Activated T-helper 1 cell treated with anti-CD3 and anti-CD28 coated beads, Interleukin-12 subunit alpha, Interleukin-12 subunit beta, Interleukin-2, Interleukin-4 antibody, amounts not matched to agents 30 ng/mL and 10 ng/mL and 1 ng/mL, durations not matched to agents 14 hours and 24 hours and 36 hours (primary cell): ENCODE measurements at regions not wholly inside any gene's neighbourhood (a gene's known extent, or its start where the extent isn't known, plus 50 kb on each side); places are given as distances from the start of the nearest gene placed in this dataset.
"Not testable (repeated sequence)": the region's sequence is repeated elsewhere in the genome, so short reads cannot be mapped to it uniquely, and the experiment has no call there.

Experiments
- DNase-seq: peaks from one replicate; pipeline ENCODE4 v3.0.0; 2021; ENCODE audit warnings: low spot score
- H3K27ac Mint-ChIP-seq: one replicate; pipeline ENCODE4 v1.8.0; 2021; ENCODE audit warnings: mild to moderate bottlenecking, mixed read lengths
- H3K27me3 Mint-ChIP-seq: one replicate; pipeline ENCODE4 v1.8.0; 2022; ENCODE audit warnings: mild to moderate bottlenecking, moderate library complexity, mixed read lengths; ENCODE audit not compliant: insufficient read depth
- H3K36me3 Mint-ChIP-seq: one replicate; pipeline ENCODE4 v1.8.0; 2021; ENCODE audit warnings: low read depth, mixed read lengths
- H3K4me1 Mint-ChIP-seq: one replicate; pipeline ENCODE4 v1.8.0; 2021; ENCODE audit warnings: low read depth, mixed read lengths
- H3K4me3 Mint-ChIP-seq: one replicate; pipeline ENCODE4 v1.8.0; 2021; ENCODE audit warnings: mild to moderate bottlenecking, moderate library complexity, mixed read lengths
- H3K9me3 Mint-ChIP-seq: one replicate; pipeline ENCODE4 v1.8.0; 2021; ENCODE audit warnings: mixed read lengths
- intact Hi-C: fragments of 100-400 bp; cut with micrococcal nuclease; formaldehyde crosslinking; loops from one replicate; pipeline ENCODE4 v1.15.1; 2024

DNA sequence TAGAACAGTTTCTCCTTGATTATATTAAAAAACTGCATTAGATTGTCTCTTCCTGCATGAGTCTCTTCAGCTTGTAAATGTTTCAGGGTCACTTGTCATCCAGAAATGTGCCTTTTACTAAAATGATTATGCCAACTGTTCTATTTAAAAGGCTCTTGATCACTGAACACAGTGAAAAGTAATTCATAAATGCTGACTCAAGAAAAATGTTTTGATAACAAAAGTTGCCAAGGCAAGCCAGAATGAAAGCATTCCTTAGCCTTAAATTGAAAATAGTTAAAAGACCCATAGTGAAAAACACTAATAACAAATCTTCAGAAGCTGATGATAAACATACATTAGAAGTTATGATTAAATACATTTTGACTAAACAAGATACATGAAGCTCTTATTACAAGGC, 356.0 kb upstream of the KIF2B start:
- H3K27me3 Mint-ChIP-seq: no peaks in the 10 kb centered on the region
- H3K27ac Mint-ChIP-seq: no peak overlapping the region
- intact Hi-C loops: no loop called here
- peaks cover 4% of the 10 kb centered on the region for H3K9me3 Mint-ChIP-seq
- H3K4me1 Mint-ChIP-seq: no peaks in the 10 kb centered on the region
- DNase-seq: no peak
- no peak overlapping the region for H3K4me3 Mint-ChIP-seq
- H3K36me3 Mint-ChIP-seq: no peaks in the 10 kb centered on the region

DNA sequence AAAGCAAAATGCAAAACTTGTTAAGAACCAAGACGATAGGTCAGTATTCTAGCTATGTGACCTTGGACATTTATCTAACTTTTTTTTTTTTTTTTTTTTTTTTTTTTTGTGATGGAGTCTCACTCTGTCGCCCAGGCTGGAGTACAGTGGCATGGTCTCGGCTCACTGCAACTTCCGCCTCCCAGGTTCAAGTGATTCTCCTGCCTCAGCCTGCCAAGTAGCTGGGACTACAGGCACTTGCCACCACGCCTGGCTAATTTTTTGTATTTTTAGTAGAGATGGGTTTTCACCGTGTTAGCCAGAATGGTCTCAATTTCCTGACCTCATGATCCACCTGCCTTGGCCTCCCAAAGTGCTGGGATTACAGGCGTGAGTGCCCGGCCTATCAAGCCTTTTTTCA, 358.3 kb upstream of the KIF2B start:
- H3K4me3 Mint-ChIP-seq, H3K36me3 Mint-ChIP-seq, DNase-seq, H3K4me1 Mint-ChIP-seq, H3K27me3 Mint-ChIP-seq, H3K27ac Mint-ChIP-seq, intact Hi-C loops: not testable (repeated sequence)
- H3K9me3 Mint-ChIP-seq: peaks cover 12% of the 10 kb centered on the region

DNA sequence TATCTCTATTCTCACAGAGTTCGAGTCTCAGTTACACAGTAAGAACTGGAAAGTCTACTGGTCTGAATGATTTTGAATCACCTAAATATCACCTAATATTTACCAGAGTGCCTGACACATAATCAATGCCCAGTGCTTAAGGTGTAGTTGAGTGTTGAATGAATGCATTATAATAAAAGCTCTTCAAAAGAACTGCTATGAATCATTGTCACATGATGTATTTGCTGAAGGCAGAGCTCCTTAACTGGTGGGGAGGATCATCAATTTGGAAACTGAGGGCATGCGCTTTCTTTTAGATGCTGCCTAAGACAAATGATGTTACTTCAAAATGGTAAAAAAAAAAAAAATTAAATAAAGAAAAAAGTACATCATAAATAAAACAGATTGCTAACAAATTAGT, 359.4 kb upstream of the KIF2B start:
- H3K4me1 Mint-ChIP-seq: no peaks in the 10 kb centered on the region
- H3K36me3 Mint-ChIP-seq: no peaks in the 10 kb centered on the region
- intact Hi-C loops: no loop called here
- no peaks in the 10 kb centered on the region for H3K27me3 Mint-ChIP-seq
- H3K27ac Mint-ChIP-seq: no peak overlapping the region
- H3K4me3 Mint-ChIP-seq: no peak overlapping the region
- DNase-seq: no peak
- peaks cover 21% of the 10 kb centered on the region for H3K9me3 Mint-ChIP-seq

DNA sequence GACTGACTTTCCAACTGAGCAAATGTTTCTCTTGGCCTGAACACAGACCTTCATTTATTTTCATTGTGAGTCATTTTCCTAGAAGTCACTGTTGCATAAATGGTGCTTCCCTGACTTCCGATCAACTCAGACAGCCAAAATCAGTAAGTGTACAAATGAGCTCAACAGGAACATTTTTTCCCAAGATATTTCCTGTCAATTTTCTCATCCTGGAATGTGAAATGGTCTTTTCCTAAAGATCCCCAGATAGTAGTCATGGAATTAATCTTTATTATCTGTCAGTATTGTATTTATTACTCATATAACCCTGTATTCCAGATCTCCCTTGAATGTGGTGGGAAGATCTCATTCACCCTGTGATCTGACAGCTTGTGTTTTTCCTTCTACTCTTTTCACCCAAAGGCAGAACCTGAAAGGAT, 360.3 kb upstream of the KIF2B start:
- H3K4me3 Mint-ChIP-seq: no peak overlapping the region
- H3K9me3 Mint-ChIP-seq: peaks cover 23% of the 10 kb centered on the region
- no peaks in the 10 kb centered on the region for H3K36me3 Mint-ChIP-seq
- intact Hi-C loops: no loop called here
- no peaks in the 10 kb centered on the region for H3K4me1 Mint-ChIP-seq
- no peaks in the 10 kb centered on the region for H3K27me3 Mint-ChIP-seq
- DNase-seq: no peak
- no peak overlapping the region for H3K27ac Mint-ChIP-seq

DNA sequence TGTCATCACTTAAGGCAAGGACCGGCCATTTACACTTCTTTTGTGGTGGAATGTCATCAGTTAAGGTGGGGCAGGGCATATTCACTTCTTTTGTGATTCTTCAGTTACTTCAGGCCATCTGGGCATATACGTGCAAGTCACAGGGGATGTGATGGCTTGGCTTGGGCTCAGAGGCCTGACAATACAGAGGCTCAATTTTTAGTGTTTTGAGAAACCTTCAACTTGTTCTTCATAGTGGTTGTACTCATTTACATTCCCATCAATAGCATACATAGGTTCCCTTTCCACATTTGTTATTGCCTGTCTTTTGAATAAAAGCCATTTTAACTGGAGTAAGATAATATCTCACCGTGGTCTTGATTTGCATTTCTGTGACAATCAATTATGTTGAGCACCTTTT, 366.8 kb upstream of the KIF2B start:
- H3K27me3 Mint-ChIP-seq, DNase-seq, intact Hi-C loops, H3K4me1 Mint-ChIP-seq, H3K4me3 Mint-ChIP-seq, H3K36me3 Mint-ChIP-seq, H3K27ac Mint-ChIP-seq: not testable (repeated sequence)
- peaks cover 28% of the 10 kb centered on the region for H3K9me3 Mint-ChIP-seq

DNA sequence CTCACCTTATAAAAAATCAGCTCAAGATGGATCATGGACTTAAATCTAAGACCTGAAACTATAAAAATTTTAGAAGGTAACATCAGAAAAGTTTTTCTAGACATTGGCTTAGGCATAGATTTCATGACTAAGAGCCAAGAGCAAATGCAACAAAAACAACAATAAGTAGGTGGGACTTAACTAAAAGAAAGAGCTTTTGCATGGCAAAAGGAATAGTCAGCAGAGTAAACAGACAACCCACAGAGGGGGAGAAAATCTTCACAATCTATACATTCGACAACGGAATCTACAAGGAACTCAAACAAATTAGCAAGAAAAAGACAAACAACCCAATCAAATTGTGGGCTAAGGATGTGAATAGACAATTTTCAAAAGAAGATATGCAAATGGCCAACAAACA, 368.4 kb upstream of the KIF2B start:
- H3K4me3 Mint-ChIP-seq: no peak overlapping the region
- DNase-seq: no peak
- no peaks in the 10 kb centered on the region for H3K36me3 Mint-ChIP-seq
- no peak overlapping the region for H3K27ac Mint-ChIP-seq
- H3K4me1 Mint-ChIP-seq: no peaks in the 10 kb centered on the region
- intact Hi-C loops: no loop called here
- H3K9me3 Mint-ChIP-seq: peaks cover 23% of the 10 kb centered on the region
- no peaks in the 10 kb centered on the region for H3K27me3 Mint-ChIP-seq

DNA sequence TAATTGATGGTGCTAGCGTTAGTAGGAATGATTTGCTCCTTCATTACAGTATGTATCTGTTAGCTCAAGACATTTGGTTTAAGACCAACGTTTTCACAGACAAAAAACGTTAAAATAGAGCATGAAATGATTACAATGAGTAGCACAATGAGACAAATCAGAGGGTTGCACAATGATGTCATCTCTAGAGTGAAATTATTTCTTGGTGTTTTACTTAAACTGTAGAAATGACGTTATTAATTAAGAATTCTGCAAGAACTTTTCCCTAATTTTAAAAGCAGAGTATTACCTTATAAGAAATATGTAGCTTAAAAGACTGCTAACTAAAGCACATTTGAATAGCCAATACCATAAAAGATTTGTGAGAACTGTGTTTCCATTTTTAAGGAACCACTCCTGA, 373.4 kb upstream of the KIF2B start:
- Mint-ChIP-seq H3K9me3 (no peaks in the 10 kb centered on the region), H3K4me3 (no peak overlapping the region), H3K4me1 (no peaks in the 10 kb centered on the region), H3K36me3 (no peaks in the 10 kb centered on the region), H3K27me3 (no peaks in the 10 kb centered on the region), H3K27ac (no peak overlapping the region)
- DNase-seq: no peak
- intact Hi-C loops: no loop called here

DNA sequence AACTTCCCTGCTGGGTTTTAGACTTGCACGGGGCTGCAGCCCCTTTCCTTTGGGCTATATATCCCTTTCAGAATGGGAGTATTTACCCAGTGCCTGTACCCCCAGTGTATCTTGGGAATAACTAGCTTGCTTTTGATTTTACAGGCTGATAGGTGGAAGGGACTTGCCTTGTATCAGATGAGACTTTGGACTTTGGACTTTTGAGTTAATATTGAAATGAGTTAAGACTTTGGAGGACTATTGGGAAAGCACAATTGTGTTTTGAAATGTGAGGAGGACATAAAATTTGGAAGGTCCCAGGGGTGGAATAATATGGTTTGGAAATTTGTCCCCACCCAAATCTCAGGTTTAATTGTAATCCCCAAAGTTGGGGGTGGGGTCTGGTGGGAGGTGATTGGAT, 393.8 kb upstream of the KIF2B start:
- Mint-ChIP-seq H3K4me1 (no peaks in the 10 kb centered on the region), H3K4me3 (no peak overlapping the region), H3K9me3 (peaks cover 14% of the 10 kb centered on the region), H3K27me3 (no peaks in the 10 kb centered on the region), H3K36me3 (no peaks in the 10 kb centered on the region), H3K27ac (no peak overlapping the region)
- intact Hi-C loops: no loop called here
- DNase-seq: no peak

DNA sequence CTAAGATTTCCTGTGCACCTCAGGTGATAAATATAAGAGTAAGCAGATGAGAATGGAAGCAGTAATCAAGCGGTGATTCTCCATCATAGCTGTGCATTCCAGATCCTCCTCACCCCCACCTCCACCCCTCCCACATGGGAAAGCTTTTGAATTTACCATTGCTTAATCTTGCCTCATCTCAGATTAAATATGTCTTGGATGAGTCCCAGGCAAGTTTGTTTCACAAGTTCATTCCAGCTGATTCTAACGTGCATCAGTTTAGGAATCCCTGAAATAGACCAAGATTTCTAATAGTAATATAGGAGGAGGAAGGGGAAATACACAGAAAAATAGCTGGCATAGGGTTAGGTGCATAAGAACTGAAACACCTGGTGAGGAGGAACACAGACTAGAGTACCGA, 396.2 kb upstream of the KIF2B start:
- Mint-ChIP-seq H3K9me3 (peaks cover 20% of the 10 kb centered on the region), H3K4me1 (no peaks in the 10 kb centered on the region), H3K36me3 (no peaks in the 10 kb centered on the region), H3K27me3 (no peaks in the 10 kb centered on the region), H3K27ac (no peak overlapping the region), H3K4me3 (no peak overlapping the region)
- intact Hi-C loops: no loop called here
- DNase-seq: no peak

DNA sequence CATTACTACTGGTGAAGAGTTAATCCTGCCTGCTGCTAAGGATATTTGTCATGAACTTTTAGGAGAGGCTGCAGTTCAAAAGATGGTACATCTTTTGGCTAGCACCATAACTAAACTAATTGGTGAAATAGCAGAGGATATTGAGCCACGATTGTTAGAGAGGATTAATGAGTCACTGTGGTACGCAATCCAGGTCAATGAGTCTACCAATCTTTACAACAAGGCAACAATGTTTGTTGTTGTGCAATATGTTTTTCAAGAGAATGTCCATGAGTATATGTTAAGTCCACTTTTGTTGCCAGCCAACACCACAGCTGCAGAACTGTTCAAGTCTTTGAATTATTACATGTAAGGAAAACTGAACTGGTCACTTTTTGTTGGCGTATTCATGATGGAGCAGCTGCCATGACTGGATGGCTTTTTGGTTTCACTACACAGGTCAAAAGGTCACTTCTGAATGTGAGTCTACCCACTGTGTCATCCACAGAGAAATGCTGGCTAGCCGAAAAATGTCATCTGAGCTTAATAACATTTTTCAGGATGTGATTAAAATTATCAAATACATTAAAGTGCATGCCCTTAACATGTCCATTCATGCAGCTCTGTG, 402.6 kb upstream of the KIF2B start:
- Mint-ChIP-seq H3K4me3 (no peak overlapping the region), H3K9me3 (peaks cover 15% of the 10 kb centered on the region), H3K4me1 (no peaks in the 10 kb centered on the region), H3K27me3 (no peaks in the 10 kb centered on the region), H3K36me3 (no peaks in the 10 kb centered on the region), H3K27ac (no peak overlapping the region)
- intact Hi-C loops: no loop called here
- DNase-seq: no peak

DNA sequence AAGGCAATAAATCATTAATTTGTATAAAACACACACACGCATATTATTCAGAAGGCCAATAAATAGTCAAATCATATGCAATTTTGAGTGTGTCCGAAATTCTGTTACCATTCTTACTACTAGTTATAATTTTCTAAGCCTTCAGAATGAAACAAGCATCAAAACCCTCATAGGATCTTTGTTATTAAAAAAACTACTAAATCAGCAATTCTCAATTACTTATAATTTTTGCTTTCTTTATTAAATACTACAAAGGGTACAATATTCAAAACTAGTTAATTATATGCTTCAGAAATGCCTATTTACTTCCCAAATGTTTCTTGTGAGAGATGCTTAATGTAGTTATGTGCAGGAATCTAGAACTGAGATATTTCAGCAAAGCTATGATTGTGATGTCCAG, 413.1 kb upstream of the KIF2B start:
- Mint-ChIP-seq H3K4me1 (no peaks in the 10 kb centered on the region), H3K9me3 (peaks cover 16% of the 10 kb centered on the region), H3K36me3 (no peaks in the 10 kb centered on the region), H3K27me3 (no peaks in the 10 kb centered on the region), H3K27ac (no peak overlapping the region), H3K4me3 (no peak overlapping the region)
- DNase-seq: no peak
- intact Hi-C loops: no loop called here

DNA sequence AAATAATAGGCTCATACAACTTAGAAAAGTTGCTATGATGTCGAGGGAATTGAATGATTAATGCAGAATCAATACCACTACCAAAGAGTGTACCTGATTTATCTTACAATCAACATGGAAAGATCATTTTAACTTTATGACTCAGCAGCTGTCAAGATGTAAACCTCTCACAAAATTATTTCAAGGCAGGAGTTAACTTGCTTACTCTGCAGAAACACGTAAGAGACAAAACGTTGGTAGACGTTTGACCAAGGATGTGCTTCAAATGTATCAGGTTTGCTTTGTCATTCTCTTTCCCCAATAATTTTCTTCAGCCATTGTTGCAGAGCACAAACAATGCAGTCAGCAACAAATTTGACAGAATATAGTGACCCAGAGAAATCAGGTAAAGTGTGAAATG, 415.8 kb upstream of the KIF2B start:
- no peaks in the 10 kb centered on the region for H3K27me3 Mint-ChIP-seq
- H3K27ac Mint-ChIP-seq: no peak overlapping the region
- H3K36me3 Mint-ChIP-seq: no peaks in the 10 kb centered on the region
- no peak overlapping the region for H3K4me3 Mint-ChIP-seq
- DNase-seq: no peak
- intact Hi-C loops: no loop called here
- H3K9me3 Mint-ChIP-seq: peaks cover 14% of the 10 kb centered on the region
- no peaks in the 10 kb centered on the region for H3K4me1 Mint-ChIP-seq

DNA sequence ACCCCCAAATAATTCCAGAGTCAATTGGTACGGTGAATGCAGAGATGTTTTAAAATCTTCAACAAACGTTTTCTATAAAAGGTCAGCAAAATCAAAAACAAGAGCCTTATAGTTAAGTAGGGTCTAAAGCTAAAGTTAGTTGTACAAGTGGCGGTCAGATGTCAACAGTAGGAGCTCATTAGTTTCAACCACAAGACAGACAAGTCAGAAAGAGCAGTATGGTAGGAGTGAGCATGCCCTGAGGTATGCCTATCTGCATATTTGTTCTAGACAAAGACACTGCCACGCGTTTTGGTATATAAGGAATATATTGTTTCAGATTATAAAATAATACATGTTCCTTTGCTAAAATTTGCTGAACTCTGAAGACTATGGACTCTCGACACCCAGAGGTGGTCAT, 431.5 kb upstream of the KIF2B start:
- H3K4me3 Mint-ChIP-seq: no peak overlapping the region
- intact Hi-C loops: no loop called here

DNA sequence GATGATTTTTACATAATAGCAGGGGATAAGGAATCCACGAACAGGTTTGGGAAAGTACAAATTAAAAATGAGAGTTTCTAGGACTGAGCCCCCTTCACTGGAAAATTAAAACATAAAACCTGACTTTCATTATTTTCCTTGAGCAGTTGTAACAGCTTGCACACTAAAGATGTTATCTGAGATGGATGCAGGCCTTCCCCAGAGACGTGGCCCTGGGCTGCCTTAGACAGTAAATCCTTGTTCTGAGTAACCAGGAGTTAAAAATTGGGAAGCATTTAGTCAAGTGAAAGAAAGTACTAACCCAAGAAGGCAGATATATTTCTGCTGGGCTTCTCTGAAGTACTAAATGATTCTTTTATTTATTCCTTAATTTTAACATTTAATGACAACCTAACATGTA, 432.2 kb upstream of the KIF2B start:
- no peaks in the 10 kb centered on the region for H3K27me3 Mint-ChIP-seq
- DNase-seq: no peak
- intact Hi-C loops: no loop called here
- H3K4me1 Mint-ChIP-seq: no peaks in the 10 kb centered on the region
- H3K27ac Mint-ChIP-seq: no peak overlapping the region
- peaks cover 5% of the 10 kb centered on the region for H3K9me3 Mint-ChIP-seq
- H3K4me3 Mint-ChIP-seq: no peak overlapping the region
- no peaks in the 10 kb centered on the region for H3K36me3 Mint-ChIP-seq

More for the DNA sequence above, 431.5 kb upstream of the KIF2B start:
- DNase-seq: no peak
- no peaks in the 10 kb centered on the region for H3K27me3 Mint-ChIP-seq
- H3K27ac Mint-ChIP-seq: no peak overlapping the region
- H3K9me3 Mint-ChIP-seq: peaks cover 5% of the 10 kb centered on the region
- H3K36me3 Mint-ChIP-seq: no peaks in the 10 kb centered on the region
- no peaks in the 10 kb centered on the region for H3K4me1 Mint-ChIP-seq
